Mesodermal cell (in vitro differentiated cells): ENCODE measurements at regions not wholly inside any gene's neighbourhood (a gene's known extent, or its start where the extent isn't known, plus 50 kb on each side); places are given as distances from the start of the nearest gene placed in this dataset.
"Not testable (repeated sequence)": the region's sequence is repeated elsewhere in the genome, so short reads cannot be mapped to it uniquely, and the experiment has no call there.

Source experiments
- H3K27ac ChIP-seq: 2 replicates; pipeline ENCODE4 v1.7.0; 2013; ENCODE audit warnings: mild to moderate bottlenecking, low read depth, low read length, moderate library complexity; ENCODE audit not compliant: severe bottlenecking
- H3K36me3 ChIP-seq: 2 replicates; pipeline ENCODE4 v1.7.1; 2013; ENCODE audit warnings: mild to moderate bottlenecking, low read length, moderate library complexity; ENCODE audit not compliant: control insufficient read depth, insufficient read depth
- H3K4me1 ChIP-seq: one replicate; pipeline ENCODE4 v1.7.1; 2013; ENCODE audit warnings: mild to moderate bottlenecking, low read length; ENCODE audit not compliant: insufficient read depth, control insufficient read depth, poor library complexity, severe bottlenecking
- H3K4me3 ChIP-seq: 2 replicates; pipeline ENCODE4 v1.7.0; 2013; ENCODE audit warnings: low read length, control low read depth, mild to moderate bottlenecking; ENCODE audit not compliant: insufficient read depth, poor library complexity, severe bottlenecking; ENCODE audit errors: extremely low read depth
- H3K9me3 ChIP-seq: 2 replicates; pipeline ENCODE4 v1.7.1; 2013; ENCODE audit warnings: mild to moderate bottlenecking, low read length, moderate library complexity; ENCODE audit not compliant: control insufficient read depth
- WGBS, 2 experiments: methylation state at CpG; one replicate each; pipeline ENCODE4 v1.1.5; 2013; ENCODE audit warnings: missing lambda C conversion rate in 2 of 2; ENCODE audit not compliant: insufficient coverage in 2 of 2; 5-methylcytosine and 5-hydroxymethylcytosine counted together

GRCh38 chr18:35905436-35905835, 67.0 kb upstream of the RMP24 start:
- Histone ChIP-seq H3K4me1 (no peaks in the 10 kb centered on the region), H3K27ac (no peak overlapping the region), H3K4me3 (no peak overlapping the region), H3K9me3 (no peaks in the 10 kb centered on the region), H3K36me3 (no peaks in the 10 kb centered on the region)
- 93 to 98% methylated on average over 7 to 9 of the region's 10 CpGs for WGBS, 2 experiments

GRCh38 chr18:35906291-35906690, 66.2 kb upstream of the RMP24 start:
- not testable (repeated sequence) for H3K4me3 ChIP-seq, H3K27ac ChIP-seq, H3K9me3 ChIP-seq, H3K4me1 ChIP-seq, H3K36me3 ChIP-seq
- WGBS, 2 experiments, result no CpG with 5 or more reads among the region's 3 CpGs

- Histone ChIP-seq H3K4me1 (no peaks in the 10 kb centered on the region), H3K9me3 (no peaks in the 10 kb centered on the region), H3K27ac (no peak overlapping the region), H3K36me3 (no peaks in the 10 kb centered on the region), H3K4me3 (no peak overlapping the region)
Measured at GRCh38 chr18:35910327-35910726, 62.2 kb upstream of the RMP24 start.

- Histone ChIP-seq H3K27ac (no peak overlapping the region), H3K9me3 (no peaks in the 10 kb centered on the region), H3K36me3 (no peaks in the 10 kb centered on the region), H3K4me3 (no peak overlapping the region), H3K4me1 (no peaks in the 10 kb centered on the region)
- WGBS, 2 experiments, result 51 to 56% methylated on average over 5 to 6 of the region's 6 CpGs
Measured at GRCh38 chr18:35912332-35912731, 60.1 kb upstream of the RMP24 start.

- Histone ChIP-seq H3K27ac (no peak overlapping the region), H3K4me3 (no peak overlapping the region), H3K4me1 (no peaks in the 10 kb centered on the region), H3K9me3 (no peaks in the 10 kb centered on the region), H3K36me3 (no peaks in the 10 kb centered on the region)
- 86 to 92% methylated on average over 1 to 2 of the region's 4 CpGs for WGBS, 2 experiments
Measured at GRCh38 chr18:35915056-35915455, 57.4 kb upstream of the RMP24 start.

GRCh38 chr18:35917043-35917442, 55.4 kb upstream of the RMP24 start:
- H3K4me1 ChIP-seq, result no peaks in the 10 kb centered on the region
- H3K27ac ChIP-seq, result no peak overlapping the region
- no peaks in the 10 kb centered on the region for H3K36me3 ChIP-seq
- H3K4me3 ChIP-seq, result no peak overlapping the region
- H3K9me3 ChIP-seq, result no peaks in the 10 kb centered on the region

- no peaks in the 10 kb centered on the region for H3K4me1 ChIP-seq
- no peaks in the 10 kb centered on the region for H3K36me3 ChIP-seq
- H3K9me3 ChIP-seq, result no peaks in the 10 kb centered on the region
- H3K4me3 ChIP-seq, result no peak overlapping the region
- WGBS, 2 experiments, result 80% methylated on average over 1 of the region's 1 CpG; no CpG with 5 or more reads in 1 of the 2 experiments
- no peak overlapping the region for H3K27ac ChIP-seq
Measured at GRCh38 chr18:35918564-35918963, 53.9 kb upstream of the RMP24 start.

- WGBS, 2 experiments, result 87 to 88% methylated on average over 2 of the region's 2 CpGs
- H3K9me3 ChIP-seq, result no peaks in the 10 kb centered on the region
Measured at GRCh38 chr18:35919179-35919578, 53.3 kb upstream of the RMP24 start.

GRCh38 chr18:35920623-35921022, 51.9 kb upstream of the RMP24 start:
- H3K9me3 ChIP-seq, result no peaks in the 10 kb centered on the region
- H3K4me3 ChIP-seq, result no peak overlapping the region
- H3K36me3 ChIP-seq, result no peaks in the 10 kb centered on the region
- 92 to 93% methylated on average over 1 of the region's 1 CpG for WGBS, 2 experiments
- H3K4me1 ChIP-seq, result no peaks in the 10 kb centered on the region
- H3K27ac ChIP-seq, result no peak overlapping the region

More at GRCh38 chr18:35919179-35919578, 53.3 kb upstream of the RMP24 start:
- no peak overlapping the region for H3K4me3 ChIP-seq
- H3K4me1 ChIP-seq, result no peaks in the 10 kb centered on the region
- no peak overlapping the region for H3K27ac ChIP-seq
- H3K36me3 ChIP-seq, result no peaks in the 10 kb centered on the region
